HG02938 (cell line): ENCODE measurements at regions not wholly inside any gene's neighbourhood (a gene's known extent, or its start where the extent isn't known, plus 50 kb on each side); places are given as distances from the start of the nearest gene placed in this dataset.
"Not testable (repeated sequence)": the region's sequence is repeated elsewhere in the genome, so short reads cannot be mapped to it uniquely, and the experiment has no call there.

Experiments
- ATAC-seq: cut with Tn5 transposase; IDR thresholded peaks from one replicate; pipeline ENCODE4 v1.9.1; 2021; ENCODE audit warnings: mild to moderate bottlenecking, moderate library complexity; ENCODE audit not compliant: unreplicated experiment

DNA sequence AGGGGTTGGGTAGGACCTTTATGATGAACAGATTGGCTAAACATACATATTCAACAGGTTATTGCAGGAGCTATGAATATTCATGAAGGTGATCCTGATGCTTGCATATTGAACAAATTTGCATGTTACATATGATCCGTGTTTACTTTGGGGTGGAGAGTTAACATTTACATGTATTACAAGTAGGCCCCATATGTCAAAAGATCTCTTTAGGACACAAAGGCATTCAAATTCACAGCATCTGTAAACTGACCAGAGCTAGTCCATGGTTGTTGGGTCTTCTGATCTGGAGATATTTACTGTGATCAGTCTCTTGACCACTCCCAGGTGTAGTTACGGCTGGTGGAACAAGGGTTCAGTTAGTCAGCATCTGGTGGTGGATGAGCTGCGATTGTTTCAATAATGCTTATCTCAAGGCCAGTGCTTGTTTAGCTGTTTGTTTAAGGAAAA lies 80.4 kb downstream of the PMAIP1 start:
- no peak for ATAC-seq

DNA sequence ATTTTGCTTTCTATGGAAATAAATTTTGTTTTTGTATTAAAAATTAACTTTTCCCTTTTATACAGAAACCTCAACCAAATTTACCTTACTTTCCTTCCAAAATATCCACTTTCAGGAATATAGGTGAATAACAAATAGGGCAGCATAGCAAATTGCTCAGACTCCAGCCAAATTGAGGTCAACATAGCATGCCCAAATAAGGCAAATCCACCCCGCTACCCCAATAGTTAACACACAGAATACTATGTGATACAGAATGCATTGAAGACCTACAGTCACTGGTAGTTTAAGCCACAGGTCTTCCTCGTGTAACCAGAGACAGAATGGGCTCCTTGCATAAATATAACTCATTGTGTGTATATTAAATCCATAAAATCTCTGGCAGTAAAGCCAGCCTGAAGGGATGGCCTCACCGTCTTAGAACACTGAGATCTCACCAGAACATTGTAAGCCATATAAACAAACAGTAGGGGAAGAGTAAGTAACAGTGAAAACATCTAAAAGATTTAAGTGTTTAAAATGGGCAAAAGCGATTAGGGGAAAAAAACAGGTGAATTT lies 72.2 kb downstream of the PMAIP1 start:
- ATAC-seq, result no peak

- ATAC-seq, result peak; percentile 81
Measured at GRCh38 chr18:59971144-59971543, 71.3 kb downstream of the PMAIP1 start.

DNA sequence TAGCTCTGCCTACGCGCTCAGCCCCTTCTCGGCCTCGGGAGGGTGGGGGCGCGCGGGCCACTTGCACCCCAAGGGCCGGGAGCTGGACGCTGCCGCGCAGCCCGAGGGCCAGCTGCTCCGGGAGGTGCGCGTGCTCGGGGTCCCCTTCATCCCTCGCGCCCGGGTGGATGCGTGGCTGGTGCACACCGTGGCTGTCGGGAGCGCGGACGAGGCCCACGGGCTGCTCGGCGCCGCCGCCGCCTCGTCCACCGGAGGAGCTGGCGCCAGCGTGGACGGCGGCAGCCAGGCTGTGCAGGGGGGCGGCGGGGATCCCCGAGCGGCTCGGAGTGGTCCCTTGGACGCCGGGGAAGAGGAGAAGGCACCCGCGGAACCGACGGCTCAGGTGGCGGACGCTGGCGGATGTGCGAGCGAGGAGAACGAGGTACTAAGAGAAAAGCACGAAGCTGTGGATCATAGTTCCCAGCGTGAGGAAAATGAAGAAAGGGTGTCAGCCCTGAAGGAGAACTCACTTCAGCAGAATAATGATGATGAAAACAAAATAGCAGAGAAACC lies 69.8 kb downstream of the PMAIP1 start:
- ATAC-seq, result not testable (repeated sequence)

GRCh38 chr18:59968583-59968982 lies 68.8 kb downstream of the PMAIP1 start:
- no peak for ATAC-seq

- no peak for ATAC-seq
Measured at GRCh38 chr18:59967878-59968277, 68.1 kb downstream of the PMAIP1 start.

GRCh38 chr18:59966913-59967312 lies 67.1 kb downstream of the PMAIP1 start:
- ATAC-seq, result no peak

DNA sequence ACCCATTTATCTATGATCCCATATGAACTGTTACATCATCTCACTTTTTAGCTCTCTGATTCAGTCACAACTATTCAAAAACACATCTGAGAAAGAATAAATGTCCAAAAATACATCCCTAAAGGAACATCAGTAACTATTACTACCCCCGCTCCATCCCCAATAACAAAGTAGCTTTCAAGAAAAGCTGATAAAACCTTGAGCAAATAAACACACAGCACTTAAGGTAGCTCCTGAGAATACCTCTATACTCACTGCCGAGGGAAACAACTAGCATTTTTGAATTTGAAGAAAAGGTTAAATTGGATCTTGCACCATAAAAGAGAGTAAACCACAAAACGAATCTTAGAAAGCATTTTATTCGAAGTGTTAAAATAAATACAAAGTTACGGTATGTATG lies 63.4 kb downstream of the PMAIP1 start:
- no peak for ATAC-seq

DNA sequence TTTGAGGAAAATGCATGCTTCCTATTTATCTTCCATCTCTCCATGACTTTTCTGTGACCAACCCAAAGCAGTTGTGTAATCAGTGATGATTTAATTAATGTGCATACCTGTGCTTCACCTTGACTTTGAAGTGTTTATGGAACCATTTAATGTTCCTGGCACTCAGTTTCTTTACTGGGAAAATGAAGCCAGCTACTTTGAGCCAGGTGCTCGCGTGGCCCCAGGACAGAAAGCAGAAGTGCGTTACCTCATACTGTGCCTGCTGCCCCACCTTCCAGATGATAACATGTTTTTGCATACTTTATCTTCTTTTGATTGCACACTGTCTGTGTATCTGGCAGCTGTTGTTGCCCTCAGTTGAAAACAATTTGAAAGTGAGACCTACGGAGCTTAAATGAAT lies 61.3 kb downstream of the PMAIP1 start:
- peak; percentile 87 for ATAC-seq

GRCh38 chr18:59960272-59960671 lies 60.5 kb downstream of the PMAIP1 start:
- no peak for ATAC-seq

GRCh38 chr18:59959606-59960005 lies 59.8 kb downstream of the PMAIP1 start:
- ATAC-seq, result no peak

DNA sequence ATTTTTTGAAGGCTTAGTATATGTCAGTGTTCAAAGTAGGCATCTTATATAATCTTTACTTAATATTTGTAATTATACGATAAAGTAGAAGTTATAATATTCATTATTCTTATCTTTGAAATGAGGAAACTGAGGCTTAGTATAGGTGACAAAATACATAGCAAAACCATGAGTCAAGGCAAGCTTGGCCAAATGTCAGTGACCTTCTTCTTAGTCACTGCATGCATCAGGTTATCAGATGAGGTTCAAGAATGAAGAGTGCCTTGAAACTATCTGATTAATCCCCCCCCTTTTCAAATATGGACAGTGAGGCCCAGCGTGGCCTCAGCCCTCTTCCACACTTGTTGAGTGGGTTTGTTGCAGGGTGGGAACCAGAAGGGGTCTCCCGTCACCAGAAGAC lies 59.3 kb downstream of the PMAIP1 start:
- no peak for ATAC-seq

- no peak for ATAC-seq
Measured at GRCh38 chr18:59957957-59958356, 58.2 kb downstream of the PMAIP1 start.

GRCh38 chr18:59954755-59955156 lies 55.0 kb downstream of the PMAIP1 start:
- no peak for ATAC-seq

GRCh38 chr18:59954241-59954640 lies 54.4 kb downstream of the PMAIP1 start:
- no peak for ATAC-seq
